Mucosa of descending colon (tissue), 3 donors: ENCODE measurements at regions not wholly inside any gene's neighbourhood (a gene's known extent, or its start where the extent isn't known, plus 50 kb on each side); places are given as distances from the start of the nearest gene placed in this dataset.

ENCODE experiments used
- ATAC-seq: fragments of 200-7000 bp; cut with Tn5 transposase; one replicate; pipeline ENCODE4 v1.9.1; 2020; ENCODE audit warnings: mild to moderate bottlenecking, moderate library complexity
- DNase-seq, 3 donors: peaks; one replicate each; pipeline ENCODE4 v3.0.0-alpha.2; 2020
- H3K36me3 ChIP-seq: fragments of 200-600 bp; one replicate; pipeline ENCODE4 v1.8.0; 2021; ENCODE audit warnings: low read depth, mild to moderate bottlenecking
- H3K4me1 ChIP-seq: fragments of 200-600 bp; one replicate; pipeline ENCODE4 v1.8.0; 2021; ENCODE audit warnings: low read depth, mild to moderate bottlenecking
- H3K4me3 ChIP-seq: fragments of 200-600 bp; one replicate; pipeline ENCODE4 v1.8.0; 2021; ENCODE audit warnings: mild to moderate bottlenecking
- H3K9me3 ChIP-seq: fragments of 200-600 bp; one replicate; pipeline ENCODE4 v1.8.0; 2021; ENCODE audit warnings: mild to moderate bottlenecking
- CTCF ChIP-seq: fragments of 200-600 bp; IDR thresholded peaks from one replicate; pipeline ENCODE4 v1.8.0; 2022; ENCODE audit warnings: antibody characterized with exemption, mild to moderate bottlenecking
- intact Hi-C, 2 donors: fragments of 100-400 bp; cut with DNase I in 1 of 2; cut with micrococcal nuclease in 1 of 2; formaldehyde crosslinking; loops; one replicate each; pipeline versions ENCODE4 v1.11.0 to v1.11.1; 2022; cut with DNase I, micrococcal nuclease
- donor health status: DM: no; HTN: no; CAD: no; lungs with moderate emphysema.
- donor health status: DM: no; HTN: no; CAD: no.
- donor health status: DM: no; HTN: yes; CAD: no.

GRCh38 chr12:31880340-31880739 lies 78.9 kb upstream of the RESF1 start:
- Histone ChIP-seq H3K9me3 (peaks cover 2% of the 10 kb centered on the region), H3K36me3 (no peaks in the 10 kb centered on the region), H3K4me1 (no peaks in the 10 kb centered on the region), H3K4me3 (no peak overlapping the region)
- intact Hi-C loops, result no loop called here
- ATAC-seq, result no peak
- TF ChIP-seq CTCF, result no peak
- no peak for DNase-seq

GRCh38 chr12:31877884-31878283 lies 81.3 kb upstream of the RESF1 start:
- no peaks in the 10 kb centered on the region for H3K4me1 ChIP-seq
- H3K36me3 ChIP-seq, result no peaks in the 10 kb centered on the region
- TF ChIP-seq CTCF, result no peak
- DNase-seq, result no peak
- peaks cover 1% of the 10 kb centered on the region for H3K9me3 ChIP-seq
- no peak for ATAC-seq
- intact Hi-C loops, result no loop called here
- H3K4me3 ChIP-seq, result no peak overlapping the region

GRCh38 chr12:31876568-31877424 lies 82.4 kb upstream of the RESF1 start:
- no peak for DNase-seq
- no peaks in the 10 kb centered on the region for H3K36me3 ChIP-seq
- peak; percentile 50 for ATAC-seq
- H3K4me1 ChIP-seq, result no peaks in the 10 kb centered on the region
- intact Hi-C loops, result no loop called here
- no peak overlapping the region for H3K4me3 ChIP-seq
- TF ChIP-seq CTCF, result no peak
- H3K9me3 ChIP-seq, result no peaks in the 10 kb centered on the region

GRCh38 chr12:31875609-31875964 lies 83.6 kb upstream of the RESF1 start:
- DNase-seq, result no peak
- no peak for TF ChIP-seq CTCF
- intact Hi-C loops, result no loop called here
- Histone ChIP-seq H3K36me3 (no peaks in the 10 kb centered on the region), H3K4me1 (no peaks in the 10 kb centered on the region), H3K4me3 (no peak overlapping the region), H3K9me3 (no peaks in the 10 kb centered on the region)
- no peak for ATAC-seq

GRCh38 chr12:31874961-31875608 lies 84.1 kb upstream of the RESF1 start:
- ATAC-seq (peak; percentile 86), DNase-seq (peak; percentile 33 to 75 (median 35))
- Histone ChIP-seq H3K9me3 (no peaks in the 10 kb centered on the region), H3K4me1 (no peaks in the 10 kb centered on the region), H3K36me3 (no peaks in the 10 kb centered on the region), H3K4me3 (no peak overlapping the region)
- intact Hi-C loops, result no loop called here
- no peak for TF ChIP-seq CTCF
